HG02571 (cell line): ENCODE measurements at regions not wholly inside any gene's neighbourhood (a gene's known extent, or its start where the extent isn't known, plus 50 kb on each side); places are given as distances from the start of the nearest gene placed in this dataset.

Experiments used
- ATAC-seq: cut with Tn5 transposase; IDR thresholded peaks from one replicate; pipeline ENCODE4 v1.9.1; 2021; ENCODE audit warnings: mild to moderate bottlenecking, moderate library complexity; ENCODE audit not compliant: unreplicated experiment

GRCh38 chr14:65794674-65795279 is 382.2 kb downstream of the FUT8 start:
- no peak for ATAC-seq

- no peak for ATAC-seq
Observed at GRCh38 chr14:65798216-65798615, 385.7 kb downstream of the FUT8 start.

GRCh38 chr14:65800694-65801093 is 388.2 kb downstream of the FUT8 start:
- ATAC-seq = no peak

- ATAC-seq = no peak
Observed at GRCh38 chr14:65802196-65802595, 389.7 kb downstream of the FUT8 start.

GRCh38 chr14:65803885-65804284 is 391.4 kb downstream of the FUT8 start:
- ATAC-seq = no peak

GRCh38 chr14:65804439-65805112 is 392.0 kb downstream of the FUT8 start:
- no peak for ATAC-seq

- no peak for ATAC-seq
Observed at GRCh38 chr14:65805113-65805473, 392.6 kb downstream of the FUT8 start.

GRCh38 chr14:65808390-65808789 is 395.9 kb downstream of the FUT8 start:
- ATAC-seq = no peak

GRCh38 chr14:65810322-65810721 is 397.8 kb downstream of the FUT8 start:
- no peak for ATAC-seq

GRCh38 chr14:65813760-65814384 is 401.3 kb downstream of the FUT8 start:
- ATAC-seq = no peak

- ATAC-seq = no peak
Observed at GRCh38 chr14:65815127-65815526, 402.6 kb downstream of the FUT8 start.

- ATAC-seq = no peak
Observed at GRCh38 chr14:65817011-65817410, 404.5 kb downstream of the FUT8 start.

- ATAC-seq = no peak
Observed at GRCh38 chr14:65819569-65819968, 407.0 kb downstream of the FUT8 start.

GRCh38 chr14:65821224-65821753 is 408.8 kb downstream of the FUT8 start:
- no peak for ATAC-seq

- peak; percentile 62 for ATAC-seq
Observed at GRCh38 chr14:65824285-65824977, 411.9 kb downstream of the FUT8 start.

GRCh38 chr14:65824978-65825299 is 412.4 kb downstream of the FUT8 start:
- no peak for ATAC-seq

GRCh38 chr14:65826946-65827345 is 414.4 kb downstream of the FUT8 start:
- no peak for ATAC-seq

- ATAC-seq = no peak
Observed at GRCh38 chr14:65827520-65827919, 415.0 kb downstream of the FUT8 start.

- no peak for ATAC-seq
Observed at GRCh38 chr14:65828396-65828795, 415.9 kb downstream of the FUT8 start.

- ATAC-seq = no peak
Observed at GRCh38 chr14:65832431-65833266, 420.1 kb downstream of the FUT8 start.
